Ascending aorta (tissue), 2 donors: ENCODE measurements at regions not wholly inside any gene's neighbourhood (a gene's known extent, or its start where the extent isn't known, plus 50 kb on each side); places are given as distances from the start of the nearest gene placed in this dataset.

Source experiments
- DNase-seq, 2 donors: peaks; one replicate each; pipeline ENCODE4 v3.0.0-alpha.2; 2019; ENCODE audit warnings: low spot score in 2 of 2
- H3K27ac ChIP-seq, 2 donors: fragments of 200-600 bp; sonication (generic); one replicate each; pipeline ENCODE4 v1.5.1; 2016 to 2017; ENCODE audit warnings: mild to moderate bottlenecking in 1 of 2
- H3K27me3 ChIP-seq: fragments of 200-600 bp; sonication (generic); one replicate; pipeline ENCODE4 v1.5.1; 2017
- H3K36me3 ChIP-seq, 2 donors: fragments of 200-600 bp; sonication (generic); one replicate each; pipeline ENCODE4 v1.5.1; 2016
- H3K4me1 ChIP-seq, 2 donors: fragments of 200-600 bp; sonication (generic); one replicate each; pipeline ENCODE4 v1.5.1; 2016 to 2017; ENCODE audit warnings: mild to moderate bottlenecking in 1 of 2
- H3K4me3 ChIP-seq, 2 donors: fragments of 200-600 bp; sonication (generic); one replicate each; pipeline ENCODE4 v1.5.1; 2016 to 2017; ENCODE audit warnings: mild to moderate bottlenecking in 1 of 2
- H3K9me3 ChIP-seq, 2 donors: fragments of 200-600 bp; sonication (generic); one replicate each; pipeline ENCODE4 v1.5.1; 2016
- CTCF ChIP-seq, 3 experiments: fragments of 200-600 bp in 2 of 3; fragments of 450-650 bp in 1 of 3; sonication (generic) in 2 of 3; IDR thresholded peaks; one replicate each; pipeline ENCODE4 v1.5.1; 2016 to 2019; ENCODE audit warnings: antibody characterized with exemption in 3 of 3, mild to moderate bottlenecking in 1 of 3, moderate library complexity in 1 of 3
- intact Hi-C: fragments of 100-400 bp; cut with DNase I; formaldehyde crosslinking; loops from one replicate; pipeline ENCODE4 v1.15.1; 2023

- no peaks in the 10 kb centered on the region for H3K27me3 ChIP-seq
- DNase-seq = no peak
- no peaks in the 10 kb centered on the region for H3K9me3 ChIP-seq
- H3K36me3 ChIP-seq = no peaks in the 10 kb centered on the region
- H3K4me1 ChIP-seq = no peaks in the 10 kb centered on the region
- H3K27ac ChIP-seq = no peak overlapping the region
- no peak for TF ChIP-seq CTCF (IDR thresholded peaks at IDR 0.05)
- H3K4me3 ChIP-seq = no peak overlapping the region
- intact Hi-C loops = no loop called here
Observed at GRCh38 chr6:16056263-16056870, 72.5 kb upstream of the MYLIP start.

GRCh38 chr6:16055852-16056251 lies 73.0 kb upstream of the MYLIP start:
- Histone ChIP-seq H3K27ac (no peak overlapping the region), H3K27me3 (no peaks in the 10 kb centered on the region), H3K9me3 (no peaks in the 10 kb centered on the region), H3K4me1 (no peaks in the 10 kb centered on the region), H3K36me3 (no peaks in the 10 kb centered on the region), H3K4me3 (no peak overlapping the region)
- no peak for TF ChIP-seq CTCF (IDR thresholded peaks at IDR 0.05)
- no peak for DNase-seq
- intact Hi-C loops = no loop called here

GRCh38 chr6:16049168-16049567 lies 79.7 kb upstream of the MYLIP start:
- no peak overlapping the region for H3K27ac ChIP-seq
- H3K9me3 ChIP-seq = no peaks in the 10 kb centered on the region
- DNase-seq = no peak
- no peaks in the 10 kb centered on the region for H3K4me1 ChIP-seq
- no peak overlapping the region for H3K4me3 ChIP-seq
- TF ChIP-seq CTCF (IDR thresholded peaks at IDR 0.05) = no peak
- no peaks in the 10 kb centered on the region for H3K36me3 ChIP-seq
- intact Hi-C loops = no loop called here
- no peaks in the 10 kb centered on the region for H3K27me3 ChIP-seq

GRCh38 chr6:16048221-16048620 lies 80.7 kb upstream of the MYLIP start:
- intact Hi-C loops = no loop called here
- DNase-seq = no peak
- no peaks in the 10 kb centered on the region for H3K9me3 ChIP-seq
- TF ChIP-seq CTCF (IDR thresholded peaks at IDR 0.05) = no peak
- no peak overlapping the region for H3K4me3 ChIP-seq
- no peak overlapping the region for H3K27ac ChIP-seq
- no peaks in the 10 kb centered on the region for H3K36me3 ChIP-seq
- no peaks in the 10 kb centered on the region for H3K27me3 ChIP-seq
- no peaks in the 10 kb centered on the region for H3K4me1 ChIP-seq

GRCh38 chr6:16047435-16047990 lies 81.4 kb upstream of the MYLIP start:
- Histone ChIP-seq H3K4me3 (no peak overlapping the region), H3K27me3 (no peaks in the 10 kb centered on the region)

More at GRCh38 chr6:16047435-16047990, 81.4 kb upstream of the MYLIP start:
- no peak for DNase-seq
- Histone ChIP-seq H3K4me1 (no peaks in the 10 kb centered on the region), H3K9me3 (no peaks in the 10 kb centered on the region), H3K27ac (no peak overlapping the region), H3K36me3 (no peaks in the 10 kb centered on the region)
- intact Hi-C loops = no loop called here
- TF ChIP-seq CTCF (IDR thresholded peaks at IDR 0.05) = no peak
